AG10803 (cell line): ENCODE measurements at regions not wholly inside any gene's neighbourhood (a gene's known extent, or its start where the extent isn't known, plus 50 kb on each side); places are given as distances from the start of the nearest gene placed in this dataset.

Source experiments
- DNase-seq: peaks from one replicate; pipeline ENCODE4 v3.0.0; 2010; ENCODE audit warnings: low read depth
- H3K4me3 ChIP-seq: 2 replicates; pipeline ENCODE4 v1.5.1; 2011; ENCODE audit warnings: mild to moderate bottlenecking, low read length, control low read depth
- CTCF ChIP-seq: conservative IDR thresholded peaks from 2 replicates; pipeline ENCODE4 v1.5.1; 2011; ENCODE audit warnings: mild to moderate bottlenecking, low read length, control low read depth, inconsistent platforms

DNA sequence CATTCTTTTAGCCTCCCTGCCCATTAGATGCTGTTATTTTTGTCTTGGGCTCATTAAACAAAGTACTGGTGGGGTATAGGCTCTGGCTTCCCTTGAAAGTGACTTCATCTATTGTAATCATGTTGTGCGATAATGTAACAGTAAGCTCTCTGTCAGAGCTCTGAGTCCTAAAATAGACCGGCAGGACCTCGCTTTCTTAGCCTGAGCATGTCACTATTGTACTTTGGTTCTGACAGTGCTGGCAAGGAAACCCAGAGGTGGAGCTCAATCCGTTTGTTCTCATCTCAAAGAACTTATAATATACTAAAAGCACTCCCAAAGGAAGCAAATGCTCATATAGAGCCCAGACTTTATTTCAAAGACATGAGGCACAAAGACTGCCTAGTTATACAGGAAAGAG is 339.1 kb upstream of the CCNH start:
- H3K4me3 ChIP-seq = no peak overlapping the region
- no peak for DNase-seq
- TF ChIP-seq CTCF = no peak

- no peak overlapping the region for H3K4me3 ChIP-seq
- DNase-seq = no peak
- TF ChIP-seq CTCF = no peak
These were observed 334.2 kb upstream of the CCNH start for GRCh38 chr5:87746891-87747377.

DNA sequence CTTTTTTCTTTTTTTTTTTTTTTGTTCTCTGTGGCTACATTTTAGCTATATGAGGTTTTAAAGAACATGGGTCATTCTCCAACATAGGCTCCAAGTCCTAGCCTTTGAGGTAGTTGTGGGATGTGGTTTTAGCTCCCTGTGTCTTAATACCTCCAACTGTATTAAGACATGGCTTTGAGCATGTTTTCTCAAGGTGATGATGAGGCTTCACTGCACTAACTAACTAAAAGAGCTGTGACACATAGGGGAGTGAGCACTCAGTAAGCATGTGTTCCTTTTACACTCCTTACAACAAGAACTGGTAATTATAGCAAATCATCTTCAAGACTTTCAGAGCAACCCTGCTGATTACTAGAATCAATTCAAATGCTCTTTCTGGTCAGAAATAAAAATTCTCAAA is 333.6 kb upstream of the CCNH start:
- no peak overlapping the region for H3K4me3 ChIP-seq

DNA sequence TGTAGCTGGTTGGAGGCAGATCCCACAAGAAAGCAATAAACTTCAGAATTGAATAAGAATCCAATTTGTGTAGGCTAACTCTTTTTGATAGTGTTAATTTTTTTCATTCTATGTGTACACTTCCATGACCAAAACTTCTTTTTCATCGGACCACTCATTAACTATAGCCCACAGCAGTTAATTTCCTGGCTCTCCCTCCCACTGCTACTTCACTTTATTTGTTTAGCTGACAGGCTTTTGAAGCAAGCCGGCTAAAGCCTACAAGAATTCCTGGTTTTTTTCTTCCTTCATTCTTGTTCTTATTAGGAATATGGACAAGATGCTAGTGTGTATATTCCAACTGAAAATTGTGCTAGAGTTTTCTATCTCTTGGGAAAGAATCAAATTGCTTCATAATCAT is 329.2 kb upstream of the CCNH start:
- H3K4me3 ChIP-seq = no peak overlapping the region
- TF ChIP-seq CTCF = no peak
- no peak for DNase-seq

More for the DNA sequence above, 333.6 kb upstream of the CCNH start:
- TF ChIP-seq CTCF = no peak
- no peak for DNase-seq

DNA sequence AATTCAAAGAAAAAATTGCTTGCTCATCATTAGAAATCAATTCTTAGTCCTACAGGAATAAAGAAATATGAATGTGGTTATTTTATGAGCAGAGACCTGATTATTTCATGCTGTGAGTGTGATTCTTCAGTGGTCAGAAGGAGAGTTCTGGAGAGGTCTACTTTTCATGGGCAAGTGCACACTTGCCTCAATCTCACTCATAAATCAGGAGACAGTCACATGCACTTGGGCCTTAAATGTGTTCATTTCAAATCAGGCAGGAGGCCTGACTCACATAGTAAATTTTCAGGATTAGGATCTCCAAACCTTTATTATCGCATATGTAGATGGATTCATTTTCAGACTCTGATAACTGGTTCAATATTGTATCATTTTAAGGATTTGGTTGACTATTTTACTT is 323.2 kb upstream of the CCNH start:
- DNase-seq = no peak
- no peak for TF ChIP-seq CTCF

DNA sequence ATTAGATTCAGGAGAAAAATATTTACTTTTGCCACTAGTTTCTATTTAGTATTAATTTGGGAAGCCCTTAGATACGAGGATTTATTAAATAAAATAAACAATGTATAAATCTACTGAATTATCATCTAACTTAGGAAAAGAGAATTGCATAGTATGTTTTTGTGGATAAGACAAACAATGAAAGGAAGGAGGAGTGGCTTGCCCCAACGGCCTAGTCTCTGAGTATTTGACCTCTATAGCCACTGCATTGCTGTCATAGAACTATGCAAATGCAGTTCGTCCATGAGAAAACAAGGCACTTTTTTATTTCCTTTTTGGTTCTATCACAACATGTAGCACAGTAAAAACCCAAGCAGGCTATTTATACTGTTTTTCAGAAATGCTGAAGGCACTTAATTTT is 321.2 kb upstream of the CCNH start:
- no peak overlapping the region for H3K4me3 ChIP-seq
- no peak for DNase-seq
- TF ChIP-seq CTCF = no peak

More for the DNA sequence above, 323.2 kb upstream of the CCNH start:
- H3K4me3 ChIP-seq = no peak overlapping the region

DNA sequence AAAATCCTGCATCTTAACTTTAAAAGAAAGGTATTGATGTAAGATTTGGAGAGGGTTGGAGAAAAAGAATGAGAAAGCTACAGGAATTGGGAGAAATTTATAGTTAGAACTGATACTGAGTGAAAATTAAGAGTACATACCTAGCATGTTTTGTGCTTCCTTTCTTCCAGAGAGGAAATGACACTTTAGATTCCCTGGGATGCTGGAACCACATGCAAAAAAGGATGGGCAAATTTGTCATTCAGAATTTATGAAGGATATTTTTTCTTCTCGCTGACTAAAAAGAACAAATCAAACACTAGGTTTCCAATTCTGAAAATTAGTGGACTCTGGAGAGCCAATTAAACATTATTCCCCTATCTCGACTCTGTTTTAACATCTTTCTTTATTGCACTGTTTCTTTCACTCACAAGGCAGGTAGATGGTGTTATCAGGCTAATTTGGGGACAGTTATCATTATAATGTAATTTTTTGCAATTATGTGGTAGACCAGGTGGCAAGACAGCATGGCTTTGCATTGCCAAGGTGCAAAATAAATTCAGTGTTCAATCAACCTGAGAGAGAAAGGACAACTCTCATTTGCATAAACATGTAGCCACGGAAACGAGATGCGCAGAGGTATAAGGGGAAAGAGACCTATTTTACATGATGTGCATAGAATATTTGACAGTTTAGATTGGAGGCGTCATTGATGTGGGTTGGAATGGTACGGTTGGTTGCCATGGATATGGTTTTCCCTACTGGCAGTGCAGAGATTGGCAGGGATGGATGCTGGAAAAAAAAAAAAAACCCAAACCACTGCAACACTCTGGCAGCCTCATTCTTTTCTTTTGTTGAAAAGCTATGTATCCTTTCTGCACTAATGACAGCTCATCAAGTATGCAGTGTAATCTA is 320.4 kb upstream of the CCNH start:
- no peak overlapping the region for H3K4me3 ChIP-seq
- DNase-seq = no peak
- TF ChIP-seq CTCF = no peak
